Amniotic stem cell (primary cell): ENCODE measurements at regions not wholly inside any gene's neighbourhood (a gene's known extent, or its start where the extent isn't known, plus 50 kb on each side); places are given as distances from the start of the nearest gene placed in this dataset.
A peak's percentile ranks its signal among the peaks of the same experiment; 100 is the strongest.

Source experiments
- DNase-seq: peaks from one replicate; lab custom pipeline; 2025; lab: John Stamatoyannopoulos, UW

- DNase-seq = no peak
Measured at GRCh38 chr6:22401206-22401605, 104.4 kb upstream of the PRL start.

DNA sequence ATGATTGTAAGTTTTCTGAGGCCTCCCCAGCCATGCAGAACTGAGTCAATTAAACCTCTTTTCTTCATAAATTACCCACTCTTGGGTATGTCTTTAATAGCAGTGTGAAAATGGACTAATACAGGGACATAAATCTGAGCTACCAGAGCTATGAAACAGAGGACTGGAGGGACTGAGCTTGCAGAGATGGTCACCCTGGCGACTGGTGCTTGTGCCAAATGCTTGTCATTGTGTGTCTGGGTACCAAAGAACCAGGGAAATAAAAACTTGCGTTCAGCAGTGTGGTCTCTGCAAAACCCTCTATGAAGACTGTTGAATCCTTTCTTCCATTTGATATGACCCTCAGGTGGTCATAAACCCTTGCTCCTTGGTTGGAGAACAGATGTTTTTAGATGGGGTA lies 105.1 kb upstream of the PRL start:
- no peak for DNase-seq

DNA sequence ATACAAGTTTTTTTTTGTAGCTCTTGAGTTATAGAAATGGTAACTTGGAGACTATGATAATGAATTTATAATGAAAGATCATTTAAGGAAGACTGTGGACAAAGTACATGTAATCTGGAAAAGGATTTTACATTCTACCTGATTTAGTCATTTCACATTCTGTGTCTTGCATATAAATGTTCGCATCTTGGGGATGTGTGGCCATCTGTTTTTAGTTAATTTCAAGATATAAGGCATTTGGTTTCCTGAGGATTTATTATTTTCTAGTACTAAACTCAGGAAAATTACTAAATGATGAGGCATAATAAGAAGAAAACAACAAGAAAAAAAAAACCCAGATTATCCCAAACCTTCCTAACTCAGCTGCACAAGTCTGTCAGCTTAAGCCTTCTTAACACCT lies 112.7 kb upstream of the PRL start:
- DNase-seq = no peak

DNA sequence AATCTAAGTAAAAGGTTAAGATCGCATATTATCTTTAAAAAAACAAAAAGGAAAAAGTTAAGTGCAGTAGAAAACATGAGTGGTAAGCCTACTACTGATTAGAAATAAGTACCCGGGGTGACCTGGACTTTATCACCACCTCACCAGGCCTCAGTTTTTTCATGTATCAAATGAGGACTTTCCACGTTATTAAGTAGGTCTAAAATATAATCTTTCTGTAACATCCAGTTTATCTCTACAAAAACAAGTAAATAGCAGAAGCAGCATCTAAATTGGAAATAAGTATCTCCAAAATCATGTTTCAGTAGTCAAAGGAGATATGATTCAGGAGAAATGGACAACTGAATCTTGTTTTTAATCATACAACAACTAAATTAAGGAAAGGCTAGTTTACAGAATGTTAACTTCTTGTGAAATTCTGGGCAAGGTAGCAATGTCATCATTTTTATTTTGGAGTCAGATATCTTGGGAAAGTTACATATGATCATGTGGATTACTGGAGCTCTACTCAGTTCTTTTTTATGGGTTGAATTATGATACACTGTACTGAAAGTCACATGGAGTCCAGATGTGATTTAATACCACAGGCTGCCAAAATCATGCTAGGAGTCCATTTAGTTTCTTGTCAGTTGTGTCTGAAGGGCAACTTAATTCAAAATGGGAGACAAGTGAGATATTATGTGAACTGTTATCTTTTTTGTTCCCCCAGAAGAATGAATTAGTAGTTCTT lies 114.7 kb upstream of the PRL start:
- no peak for DNase-seq

- no peak for DNase-seq
Measured at GRCh38 chr6:22412994-22413393, 116.2 kb upstream of the PRL start.

- DNase-seq = no peak
Measured at GRCh38 chr6:22413681-22414311, 117.0 kb upstream of the PRL start.

DNA sequence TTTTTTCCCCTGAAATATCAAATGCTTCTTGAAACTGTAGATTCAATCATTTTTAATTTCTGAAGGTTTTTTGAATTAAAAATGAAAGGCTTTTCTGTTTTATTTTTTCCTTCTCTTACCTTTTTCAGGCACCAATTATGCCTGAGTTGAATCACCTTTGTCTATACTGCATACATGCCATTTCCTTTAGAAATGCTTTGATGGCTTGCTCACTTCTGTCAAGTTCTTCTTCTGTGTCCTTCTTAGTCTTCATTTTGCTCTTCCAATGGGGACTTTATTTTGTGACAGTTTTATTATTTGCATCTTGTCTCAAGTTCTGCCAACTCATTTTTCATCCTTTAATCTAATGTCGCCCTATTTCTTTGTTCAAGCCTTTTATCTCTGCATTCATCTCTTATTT lies 121.9 kb upstream of the PRL start:
- no peak for DNase-seq

- DNase-seq = no peak
Measured at GRCh38 chr6:22421198-22421597, 124.4 kb upstream of the PRL start.

- DNase-seq = no peak
Measured at GRCh38 chr6:22424196-22424595, 127.4 kb upstream of the PRL start.

- DNase-seq = no peak
Measured at GRCh38 chr6:22432060-22432459, 135.2 kb upstream of the PRL start.

- DNase-seq = no peak
Measured at GRCh38 chr6:22433745-22434144, 135.6 kb upstream of the HDGFL1 start.

DNA sequence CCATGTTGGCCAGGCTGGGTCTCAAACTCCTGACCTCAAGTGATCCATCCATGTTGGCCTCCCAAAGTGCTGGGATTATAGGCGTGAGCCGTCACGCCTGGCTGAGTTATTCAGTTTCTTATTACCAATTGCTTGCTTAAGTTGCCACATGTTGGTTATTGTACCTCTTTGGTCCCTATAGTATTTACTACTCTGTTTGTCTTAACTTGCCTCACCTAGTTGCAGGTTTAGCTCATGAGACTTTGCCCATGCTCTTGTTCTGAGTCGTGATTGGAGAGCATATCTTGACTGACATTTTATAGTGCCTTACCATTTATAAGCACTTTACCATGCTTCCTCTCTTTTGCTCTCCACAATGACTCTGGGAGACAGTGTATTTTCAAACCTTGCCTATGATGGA lies 134.2 kb upstream of the HDGFL1 start:
- no peak for DNase-seq

DNA sequence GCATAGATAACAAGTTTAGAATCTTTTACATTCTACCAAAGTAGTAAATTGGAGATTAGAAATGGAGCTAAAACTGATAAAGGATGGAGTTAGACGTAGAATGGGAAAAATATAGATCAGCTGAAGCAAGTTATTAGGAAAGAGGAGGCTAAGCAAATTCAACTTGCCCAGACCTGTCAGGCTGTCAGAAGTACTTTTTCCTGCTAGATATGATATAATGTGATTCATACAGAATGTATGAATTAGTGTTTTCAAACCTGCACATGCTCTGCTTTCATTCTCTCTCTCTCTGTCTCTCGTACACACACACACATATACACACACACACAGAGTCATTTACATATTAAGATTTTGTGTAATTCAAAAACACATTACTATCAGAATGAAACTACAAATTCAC lies 133.2 kb upstream of the HDGFL1 start:
- no peak for DNase-seq

- no peak for DNase-seq
Measured at GRCh38 chr6:22437665-22438064, 131.7 kb upstream of the HDGFL1 start.

GRCh38 chr6:22442826-22443225 lies 126.5 kb upstream of the HDGFL1 start:
- DNase-seq = no peak

DNA sequence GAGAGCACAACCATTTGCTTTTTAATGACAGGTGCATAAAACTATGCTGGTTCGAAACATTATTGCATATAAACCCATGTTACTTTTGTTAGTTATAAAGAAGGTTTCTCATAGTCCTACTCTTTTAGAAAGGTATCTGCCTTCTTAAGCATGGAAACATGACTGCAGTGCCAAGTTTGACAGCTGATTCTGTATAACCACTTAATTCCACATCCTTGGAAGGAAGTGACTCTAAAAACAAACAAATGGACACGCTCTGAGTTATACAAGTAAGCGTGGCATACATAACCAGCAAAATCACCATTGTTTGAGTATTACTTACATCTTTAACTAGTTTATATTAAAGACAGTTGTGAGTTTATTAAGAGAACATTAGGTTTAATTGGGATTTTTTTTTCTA lies 125.0 kb upstream of the HDGFL1 start:
- no peak for DNase-seq

- no peak for DNase-seq
Measured at GRCh38 chr6:22445946-22446345, 123.4 kb upstream of the HDGFL1 start.

- DNase-seq = no peak
Measured at GRCh38 chr6:22447249-22448196, 121.8 kb upstream of the HDGFL1 start.

DNA sequence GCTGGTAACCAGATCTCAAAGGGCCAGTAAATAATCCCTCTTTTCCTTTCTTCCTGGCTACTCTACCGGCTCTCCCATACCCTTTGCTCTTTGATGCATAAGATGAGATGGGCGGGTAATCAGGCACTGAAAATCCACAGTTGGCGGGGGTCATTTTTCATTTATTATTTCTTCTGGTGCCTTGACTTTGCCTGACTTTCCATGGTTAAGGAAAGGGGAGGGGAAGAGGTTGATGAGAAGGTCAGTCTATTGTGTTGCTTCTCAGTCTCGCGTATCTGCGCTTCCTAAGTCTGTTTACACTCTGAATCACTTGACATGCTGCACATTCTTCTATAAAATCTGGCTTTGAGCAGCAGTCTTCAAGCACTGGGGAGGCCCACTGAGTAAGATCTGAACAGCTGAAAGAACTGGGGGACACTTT lies 121.1 kb upstream of the HDGFL1 start:
- DNase-seq = peak; percentile 54

- DNase-seq = no peak
Measured at GRCh38 chr6:22451962-22452361, 117.4 kb upstream of the HDGFL1 start.

GRCh38 chr6:22455378-22455777 lies 114.0 kb upstream of the HDGFL1 start:
- no peak for DNase-seq

DNA sequence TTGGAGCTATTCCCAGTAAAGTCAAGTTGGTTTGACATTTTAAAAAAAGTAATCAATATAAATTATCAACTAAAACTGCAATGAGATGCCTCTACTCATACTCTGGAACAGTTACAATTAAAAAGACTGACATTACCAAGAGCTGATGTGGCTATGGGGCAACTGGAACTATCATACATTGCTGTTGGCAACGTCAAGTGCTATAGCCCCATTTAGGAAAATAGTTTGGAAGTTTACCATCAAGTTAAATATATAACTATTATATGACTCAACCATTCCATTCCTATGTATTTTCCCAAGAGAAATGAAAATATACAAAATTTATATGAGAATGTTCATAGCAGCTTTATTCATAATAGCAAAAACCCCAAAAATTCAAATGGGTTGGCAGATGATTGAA lies 111.4 kb upstream of the HDGFL1 start:
- no peak for DNase-seq
